ENCODE measurements at regions not wholly inside any gene's neighbourhood (a gene's known extent, or its start where the extent isn't known, plus 50 kb on each side); places are given as distances from the start of the nearest gene placed in this dataset.
"Not testable (repeated sequence)": the region's sequence is repeated elsewhere in the genome, so short reads cannot be mapped to it uniquely, and the experiment has no call there.

- intact Hi-C loops (cut with micrococcal nuclease; ENCODE audit: unreplicated experiment): no loop called here
- CTCF ChIA-PET: no interaction called here
- no peaks in the 10 kb centered on the region for H3K36me3 Mint-ChIP-seq (ENCODE audit: insufficient read depth, unreplicated experiment)
- H3K4me3 Mint-ChIP-seq (ENCODE audit: low read depth, unreplicated experiment): no peak overlapping the region
- BruUV-seq (replicated peaks): no TSS peak
- TF ChIP-seq CTCF (IDR thresholded peaks at IDR 0.05; ENCODE audit: unreplicated experiment): no peak
- H3K27ac Mint-ChIP-seq (ENCODE audit: unreplicated experiment): no peak overlapping the region
- H3K9me3 Mint-ChIP-seq (ENCODE audit: low read depth, unreplicated experiment): peaks cover 13% of the 10 kb centered on the region
- H3K4me1 Mint-ChIP-seq (ENCODE audit: low read depth, unreplicated experiment): no peaks in the 10 kb centered on the region
- no peaks in the 10 kb centered on the region for H3K27me3 Mint-ChIP-seq (ENCODE audit: unreplicated experiment)
- DNase-seq: no peak
Measured at GRCh38 chr3:14039149-14039548, 85.5 kb downstream of the CHCHD4 start.

GRCh38 chr3:14037211-14037610, 87.5 kb downstream of the CHCHD4 start:
- no TSS peak for BruUV-seq (replicated peaks)
- intact Hi-C loops (cut with micrococcal nuclease; ENCODE audit: unreplicated experiment): no loop called here
- H3K27me3 Mint-ChIP-seq (ENCODE audit: unreplicated experiment): no peaks in the 10 kb centered on the region

GRCh38 chr3:14033023-14033422, 91.6 kb downstream of the CHCHD4 start:
- no peak for DNase-seq
- H3K27me3 Mint-ChIP-seq (ENCODE audit: unreplicated experiment): no peaks in the 10 kb centered on the region
- no peak overlapping the region for H3K4me3 Mint-ChIP-seq (ENCODE audit: low read depth, unreplicated experiment)
- CTCF ChIA-PET: no interaction called here
- TF ChIP-seq CTCF (IDR thresholded peaks at IDR 0.05; ENCODE audit: unreplicated experiment): no peak
- intact Hi-C loops (cut with micrococcal nuclease; ENCODE audit: unreplicated experiment): no loop called here
- no peak overlapping the region for H3K27ac Mint-ChIP-seq (ENCODE audit: unreplicated experiment)
- H3K4me1 Mint-ChIP-seq (ENCODE audit: low read depth, unreplicated experiment): no peaks in the 10 kb centered on the region
- H3K36me3 Mint-ChIP-seq (ENCODE audit: insufficient read depth, unreplicated experiment): no peaks in the 10 kb centered on the region
- no TSS peak for BruUV-seq (replicated peaks)
- H3K9me3 Mint-ChIP-seq (ENCODE audit: low read depth, unreplicated experiment): peaks cover 15% of the 10 kb centered on the region

More at GRCh38 chr3:14037211-14037610, 87.5 kb downstream of the CHCHD4 start:
- Mint-ChIP-seq H3K9me3 (ENCODE audit: low read depth, unreplicated experiment) (peaks cover 13% of the 10 kb centered on the region), H3K4me1 (ENCODE audit: low read depth, unreplicated experiment) (no peaks in the 10 kb centered on the region), H3K36me3 (ENCODE audit: insufficient read depth, unreplicated experiment) (no peaks in the 10 kb centered on the region), H3K27ac (ENCODE audit: unreplicated experiment) (no peak overlapping the region), H3K4me3 (ENCODE audit: low read depth, unreplicated experiment) (no peak overlapping the region)
- DNase-seq: no peak
- CTCF ChIA-PET: no interaction called here
- TF ChIP-seq CTCF (IDR thresholded peaks at IDR 0.05; ENCODE audit: unreplicated experiment): no peak

GRCh38 chr3:14031271-14031670, 93.4 kb downstream of the CHCHD4 start:
- Mint-ChIP-seq H3K9me3 (ENCODE audit: low read depth, unreplicated experiment) (peaks cover 11% of the 10 kb centered on the region), H3K4me3 (ENCODE audit: low read depth, unreplicated experiment) (no peak overlapping the region), H3K4me1 (ENCODE audit: low read depth, unreplicated experiment) (no peaks in the 10 kb centered on the region), H3K27me3 (ENCODE audit: unreplicated experiment) (no peaks in the 10 kb centered on the region), H3K36me3 (ENCODE audit: insufficient read depth, unreplicated experiment) (no peaks in the 10 kb centered on the region), H3K27ac (ENCODE audit: unreplicated experiment) (no peak overlapping the region)
- TF ChIP-seq CTCF (IDR thresholded peaks at IDR 0.05; ENCODE audit: unreplicated experiment): no peak
- CTCF ChIA-PET: no interaction called here
- intact Hi-C loops (cut with micrococcal nuclease; ENCODE audit: unreplicated experiment): no loop called here
- DNase-seq: no peak
- no TSS peak for BruUV-seq (replicated peaks)

- CTCF ChIA-PET; H3K27ac Mint-ChIP-seq (ENCODE audit: unreplicated experiment); DNase-seq; H3K4me1 Mint-ChIP-seq (ENCODE audit: low read depth, unreplicated experiment); H3K36me3 Mint-ChIP-seq (ENCODE audit: insufficient read depth, unreplicated experiment); intact Hi-C loops (cut with micrococcal nuclease; ENCODE audit: unreplicated experiment); H3K9me3 Mint-ChIP-seq (ENCODE audit: low read depth, unreplicated experiment); H3K27me3 Mint-ChIP-seq (ENCODE audit: unreplicated experiment); BruUV-seq (replicated peaks); H3K4me3 Mint-ChIP-seq (ENCODE audit: low read depth, unreplicated experiment): not testable (repeated sequence)
Measured at GRCh38 chr3:14029390-14029995, 95.2 kb downstream of the CHCHD4 start.

- DNase-seq; H3K9me3 Mint-ChIP-seq (ENCODE audit: low read depth, unreplicated experiment); intact Hi-C loops (cut with micrococcal nuclease; ENCODE audit: unreplicated experiment); H3K27me3 Mint-ChIP-seq (ENCODE audit: unreplicated experiment); BruUV-seq (replicated peaks); H3K4me3 Mint-ChIP-seq (ENCODE audit: low read depth, unreplicated experiment); H3K27ac Mint-ChIP-seq (ENCODE audit: unreplicated experiment); H3K36me3 Mint-ChIP-seq (ENCODE audit: insufficient read depth, unreplicated experiment); H3K4me1 Mint-ChIP-seq (ENCODE audit: low read depth, unreplicated experiment): not testable (repeated sequence)
- CTCF ChIA-PET: interaction anchor here (1.1 kb wide), 1 partner anchor 175 kb away, joined by 3 read pairs; no protein-coding TSS in a partner anchor
Measured at GRCh38 chr3:14028122-14028521, 96.5 kb downstream of the CHCHD4 start.
